MM.1S (cell line): ENCODE measurements at regions not wholly inside any gene's neighbourhood (a gene's known extent, or its start where the extent isn't known, plus 50 kb on each side); places are given as distances from the start of the nearest gene placed in this dataset.

ENCODE experiments used
- CTCF ChIP-seq: fragments of 300-600 bp; sonication (generic); IDR thresholded peaks from 2 replicates; pipeline ENCODE4 v1.5.1; 2016; ENCODE audit warnings: antibody characterized with exemption, low read length, mixed read lengths
- EZH2 ChIP-seq: fragments of 300-600 bp; sonication (generic); optimal IDR thresholded peaks from 2 replicates; pipeline ENCODE3; 2017; ENCODE audit warnings: low read depth, mild to moderate bottlenecking, antibody characterized with exemption, low read length, mixed read lengths
- EZH2phosphoT487 ChIP-seq: fragments of 300-600 bp; sonication (generic); IDR thresholded peaks from 2 replicates; pipeline ENCODE4 v1.6.1; 2018; ENCODE audit warnings: antibody characterized with exemption, low read length

DNA sequence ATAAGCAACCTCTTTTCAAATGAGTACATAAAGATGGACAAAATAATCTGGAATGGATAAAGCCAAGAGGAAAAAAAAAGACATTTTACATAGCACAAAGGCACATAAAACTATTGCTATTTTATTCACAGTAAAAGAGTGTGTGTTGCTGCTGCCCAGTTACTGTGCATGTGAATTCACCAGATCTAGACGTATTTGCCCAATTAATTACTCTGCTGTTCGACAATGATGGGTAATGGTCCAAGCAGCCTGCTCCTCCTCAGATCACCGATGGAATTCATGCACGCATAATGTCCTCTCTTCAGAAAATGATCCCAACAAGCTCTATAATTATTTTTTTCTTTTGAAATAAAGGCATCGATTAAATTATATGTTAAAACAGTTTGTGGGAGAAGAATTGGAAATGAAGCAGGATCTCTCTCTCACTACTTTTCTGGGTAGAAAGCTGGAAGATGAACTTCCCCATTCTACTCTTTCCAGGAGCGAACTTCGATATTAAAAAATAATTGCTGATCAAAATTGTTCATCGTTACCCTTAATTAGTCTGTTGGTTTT, 357.4 kb upstream of the CCNH start:
- no peak for TF ChIP-seq CTCF
- no peak for TF ChIP-seq EZH2
- TF ChIP-seq EZH2phosphoT487 = no peak
